H9 (cell line): ENCODE measurements at regions not wholly inside any gene's neighbourhood (a gene's known extent, or its start where the extent isn't known, plus 50 kb on each side); places are given as distances from the start of the nearest gene placed in this dataset.

Experiments
- DNase-seq: peaks from one replicate; pipeline ENCODE4 v3.0.0-alpha.2; 2017
- H2AFZ ChIP-seq: one replicate; pipeline ENCODE4 v1.6.1; 2013; ENCODE audit warnings: mild to moderate bottlenecking, low read length, control low read depth, moderate library complexity
- H2AK5ac ChIP-seq: 2 replicates; pipeline ENCODE4 v1.6.1; 2013; ENCODE audit warnings: low read length, control low read depth, mixed read lengths; ENCODE audit not compliant: insufficient read length
- H2BK120ac ChIP-seq: one replicate; pipeline ENCODE4 v1.6.1; 2013; ENCODE audit warnings: low read depth, mild to moderate bottlenecking, low read length, control low read depth, inconsistent platforms; ENCODE audit not compliant: poor library complexity, severe bottlenecking
- H2BK12ac ChIP-seq: 2 replicates; pipeline ENCODE4 v1.6.1; 2013; ENCODE audit warnings: low read length, control low read depth, mixed read lengths, low read depth; ENCODE audit not compliant: insufficient read length
- H2BK15ac ChIP-seq: 2 replicates; pipeline ENCODE4 v1.6.1; 2013; ENCODE audit warnings: low read depth, low read length, control low read depth
- H2BK20ac ChIP-seq: one replicate; pipeline ENCODE4 v1.6.1; 2013; ENCODE audit warnings: low read depth, mild to moderate bottlenecking, low read length, control low read depth, inconsistent platforms; ENCODE audit not compliant: poor library complexity, severe bottlenecking
- H2BK5ac ChIP-seq: 2 replicates; pipeline ENCODE4 v1.6.1; 2013; ENCODE audit warnings: low read length, control low read depth, mixed read lengths; ENCODE audit not compliant: insufficient read length
- H3K14ac ChIP-seq: 2 replicates; pipeline ENCODE4 v1.6.1; 2013; ENCODE audit warnings: low read length, control low read depth; ENCODE audit not compliant: insufficient read depth
- H3K18ac ChIP-seq: 2 replicates; pipeline ENCODE4 v1.6.1; 2013; ENCODE audit warnings: low read depth, mild to moderate bottlenecking, mixed read lengths, low read length, control low read depth; ENCODE audit not compliant: insufficient read length
- H3K23ac ChIP-seq: 2 replicates; pipeline ENCODE4 v1.6.1; 2013; ENCODE audit warnings: low read length, control low read depth, mixed read lengths, low read depth; ENCODE audit not compliant: insufficient read length
- H3K23me2 ChIP-seq: 2 replicates; pipeline ENCODE4 v1.6.1; 2013; ENCODE audit warnings: low read depth, mild to moderate bottlenecking, mixed read lengths, low read length, control low read depth; ENCODE audit not compliant: insufficient read length, poor library complexity, severe bottlenecking
- H3K27ac ChIP-seq: 2 replicates; pipeline ENCODE4 v1.5.1; 2013; ENCODE audit warnings: low read length, control low read depth, mixed read lengths, low read depth; ENCODE audit not compliant: insufficient read length
- H3K27me3 ChIP-seq: 2 replicates; pipeline ENCODE4 v1.6.1; 2013; ENCODE audit warnings: low read length, control low read depth, inconsistent platforms; ENCODE audit not compliant: insufficient read depth
- H3K4ac ChIP-seq: 2 replicates; pipeline ENCODE4 v1.6.1; 2013; ENCODE audit warnings: low read depth, mild to moderate bottlenecking, control low read depth, inconsistent platforms, low read length, moderate library complexity
- H3K4me1 ChIP-seq: 2 replicates; pipeline ENCODE4 v1.6.1; 2013; ENCODE audit warnings: low read length, control low read depth, inconsistent platforms; ENCODE audit not compliant: insufficient read depth
- H3K4me2 ChIP-seq: 2 replicates; pipeline ENCODE4 v1.6.1; 2013; ENCODE audit warnings: low read length, control low read depth, mixed read lengths; ENCODE audit not compliant: insufficient read length, insufficient read depth
- H3K56ac ChIP-seq: 2 replicates; pipeline ENCODE4 v1.6.1; 2013; ENCODE audit warnings: low read depth, mild to moderate bottlenecking, mixed read lengths, low read length, control low read depth; ENCODE audit not compliant: insufficient read length
- H3K79me1 ChIP-seq: 2 replicates; pipeline ENCODE4 v1.6.1; 2013; ENCODE audit warnings: low read depth, mild to moderate bottlenecking, moderate library complexity, low read length, control low read depth, inconsistent platforms; ENCODE audit not compliant: insufficient read depth, poor library complexity, severe bottlenecking
- H3K79me2 ChIP-seq: 2 replicates; pipeline ENCODE4 v1.6.1; 2013; ENCODE audit warnings: low read length, control low read depth, inconsistent platforms; ENCODE audit not compliant: insufficient read depth
- H3K9ac ChIP-seq: 2 replicates; pipeline ENCODE4 v1.6.1; 2013; ENCODE audit warnings: low read length, control low read depth, mixed read lengths; ENCODE audit not compliant: insufficient read length; ENCODE audit errors: extremely low read depth
- H3K9me3 ChIP-seq: one replicate; pipeline ENCODE4 v1.6.1; 2013; ENCODE audit warnings: low read depth, low read length, inconsistent platforms; ENCODE audit not compliant: control insufficient read depth
- H3T11ph ChIP-seq: one replicate; pipeline ENCODE4 v1.6.1; 2013; ENCODE audit warnings: mild to moderate bottlenecking, low read length, control low read depth, inconsistent platforms
- H4K20me1 ChIP-seq: one replicate; pipeline ENCODE4 v1.6.1; 2013; ENCODE audit not compliant: control insufficient read depth, insufficient read length, insufficient read depth
- H4K5ac ChIP-seq: 2 replicates; pipeline ENCODE4 v1.6.1; 2013; ENCODE audit warnings: low read depth, mild to moderate bottlenecking, mixed read lengths, low read length, control low read depth; ENCODE audit not compliant: insufficient read length
- H4K8ac ChIP-seq: replicated peaks from 2 replicates; pipeline ENCODE4 v1.6.1; 2013; ENCODE audit warnings: low read length, control low read depth, mixed read lengths, low read depth; ENCODE audit not compliant: insufficient read length
- H4K91ac ChIP-seq: 2 replicates; pipeline ENCODE4 v1.6.1; 2013; ENCODE audit warnings: low read depth, mild to moderate bottlenecking, moderate library complexity, mixed read lengths, low read length, control low read depth; ENCODE audit not compliant: insufficient read length
- H3K27ac Mint-ChIP-seq, 3 experiments: 2 replicates in 2 of 3; 3 replicates in 1 of 3; pipeline ENCODE4 v1.8.0; 2020 to 2021; ENCODE audit warnings: mixed read lengths in 3 of 3, mild to moderate bottlenecking in 1 of 3, moderate library complexity in 1 of 3
- H3K27me3 Mint-ChIP-seq: 2 replicates; pipeline ENCODE4 v1.8.0; 2021; ENCODE audit warnings: low read depth, mild to moderate bottlenecking, moderate library complexity, mixed read lengths
- H3K36me3 Mint-ChIP-seq, 3 experiments: 2 replicates in 2 of 3; 3 replicates in 1 of 3; pipeline ENCODE4 v1.8.0; 2020 to 2021; ENCODE audit warnings: low read depth in 3 of 3, mixed read lengths in 3 of 3; ENCODE audit not compliant: insufficient read depth in 1 of 3
- H3K4me1 Mint-ChIP-seq, 2 experiments: 2 replicates each; pipeline ENCODE4 v1.8.0; 2020; ENCODE audit warnings: mixed read lengths in 2 of 2
- H3K4me3 Mint-ChIP-seq, 2 experiments: 2 replicates in 1 of 2; 3 replicates in 1 of 2; pipeline ENCODE4 v1.8.0; 2020 to 2021; ENCODE audit warnings: mild to moderate bottlenecking in 2 of 2, mixed read lengths in 2 of 2, moderate library complexity in 1 of 2
- H3K9me3 Mint-ChIP-seq, 2 experiments: 2 replicates in 1 of 2; 3 replicates in 1 of 2; pipeline ENCODE4 v1.8.0; 2020; ENCODE audit warnings: mild to moderate bottlenecking in 2 of 2, mixed read lengths in 2 of 2, moderate library complexity in 1 of 2
- WGBS: extraction: QIAGEN DNeasy Blood & Tissue Kit; methylation state at CpG from one replicate; pipeline ENCODE4 v1.1.7; 2013; ENCODE audit warnings: missing lambda C conversion rate, low lambda C conversion rate, mixed read lengths; ENCODE audit not compliant: insufficient read length; ENCODE audit errors: extremely low coverage; 5-methylcytosine and 5-hydroxymethylcytosine counted together
- TF ChIP-seq, protein P1 (sequence below): fragments of 200-600 bp; sonication (generic); conservative IDR thresholded peaks from 3 replicates; pipeline ENCODE4 v1.8.0; 2021; ENCODE audit warnings: antibody characterized with exemption, mild to moderate bottlenecking

GRCh38 chr11:122365610-122366360 is 249.8 kb upstream of the BLID start:
- Histone ChIP-seq H4K8ac (no peak overlapping the region), H2AK5ac (no peak overlapping the region), H3K23me2 (no peaks in the 10 kb centered on the region), H2BK20ac (no peak overlapping the region), H3K9me3 (no peaks in the 10 kb centered on the region), H3K4me1 (no peaks in the 10 kb centered on the region; the same call in 1 of the 2 replicates), H3K18ac (no peak overlapping the region), H3K27me3 (no peaks in the 10 kb centered on the region; the same call in 1 of the 2 replicates), H3K23ac (no peak overlapping the region), H2BK120ac (no peak overlapping the region), H3K4me2 (no peak overlapping the region), H2BK15ac (no peak overlapping the region), H3K4ac (no peak overlapping the region), H3T11ph (no peak overlapping the region), H3K14ac (no peak overlapping the region), H2BK5ac (no peak overlapping the region), H3K79me2 (no peaks in the 10 kb centered on the region), H4K20me1 (no peaks in the 10 kb centered on the region), H3K79me1 (no peaks in the 10 kb centered on the region), H3K9ac (no peak overlapping the region), H3K27ac (no peak overlapping the region), H2AFZ (peak overlapping the region; percentile 33), H4K91ac (no peak overlapping the region), H2BK12ac (no peak overlapping the region), H4K5ac (no peak overlapping the region), H3K56ac (no peak overlapping the region)
- no peak overlapping the region for H3K4me3 Mint-ChIP-seq
- H3K27me3 Mint-ChIP-seq: no peaks in the 10 kb centered on the region
- H3K27ac Mint-ChIP-seq: peak overlapping the region in 1 of 3 experiments; percentile 71; a peak in 1 of 7 replicates
- no CpG with 5 or more reads among the region's 11 CpGs for WGBS
- TF ChIP-seq, protein P1, sequence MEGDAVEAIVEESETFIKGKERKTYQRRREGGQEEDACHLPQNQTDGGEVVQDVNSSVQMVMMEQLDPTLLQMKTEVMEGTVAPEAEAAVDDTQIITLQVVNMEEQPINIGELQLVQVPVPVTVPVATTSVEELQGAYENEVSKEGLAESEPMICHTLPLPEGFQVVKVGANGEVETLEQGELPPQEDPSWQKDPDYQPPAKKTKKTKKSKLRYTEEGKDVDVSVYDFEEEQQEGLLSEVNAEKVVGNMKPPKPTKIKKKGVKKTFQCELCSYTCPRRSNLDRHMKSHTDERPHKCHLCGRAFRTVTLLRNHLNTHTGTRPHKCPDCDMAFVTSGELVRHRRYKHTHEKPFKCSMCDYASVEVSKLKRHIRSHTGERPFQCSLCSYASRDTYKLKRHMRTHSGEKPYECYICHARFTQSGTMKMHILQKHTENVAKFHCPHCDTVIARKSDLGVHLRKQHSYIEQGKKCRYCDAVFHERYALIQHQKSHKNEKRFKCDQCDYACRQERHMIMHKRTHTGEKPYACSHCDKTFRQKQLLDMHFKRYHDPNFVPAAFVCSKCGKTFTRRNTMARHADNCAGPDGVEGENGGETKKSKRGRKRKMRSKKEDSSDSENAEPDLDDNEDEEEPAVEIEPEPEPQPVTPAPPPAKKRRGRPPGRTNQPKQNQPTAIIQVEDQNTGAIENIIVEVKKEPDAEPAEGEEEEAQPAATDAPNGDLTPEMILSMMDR: no peak
- no peak for DNase-seq
- peaks cover 6% of the 10 kb centered on the region in 2 experiments for H3K9me3 Mint-ChIP-seq
- H3K4me1 Mint-ChIP-seq: peaks cover 11 to 20% of the 10 kb centered on the region in 2 experiments
- peaks cover 0 to 7% (median 2%) of the 10 kb centered on the region in 3 experiments; a peak in 4 of 7 replicates for H3K36me3 Mint-ChIP-seq
